HG03175 (cell line): ENCODE measurements at regions not wholly inside any gene's neighbourhood (a gene's known extent, or its start where the extent isn't known, plus 50 kb on each side); places are given as distances from the start of the nearest gene placed in this dataset.

Experiments
- ATAC-seq: cut with Tn5 transposase; IDR thresholded peaks from one replicate; pipeline ENCODE4 v1.9.1; 2021; ENCODE audit warnings: mild to moderate bottlenecking, moderate library complexity; ENCODE audit not compliant: unreplicated experiment

DNA sequence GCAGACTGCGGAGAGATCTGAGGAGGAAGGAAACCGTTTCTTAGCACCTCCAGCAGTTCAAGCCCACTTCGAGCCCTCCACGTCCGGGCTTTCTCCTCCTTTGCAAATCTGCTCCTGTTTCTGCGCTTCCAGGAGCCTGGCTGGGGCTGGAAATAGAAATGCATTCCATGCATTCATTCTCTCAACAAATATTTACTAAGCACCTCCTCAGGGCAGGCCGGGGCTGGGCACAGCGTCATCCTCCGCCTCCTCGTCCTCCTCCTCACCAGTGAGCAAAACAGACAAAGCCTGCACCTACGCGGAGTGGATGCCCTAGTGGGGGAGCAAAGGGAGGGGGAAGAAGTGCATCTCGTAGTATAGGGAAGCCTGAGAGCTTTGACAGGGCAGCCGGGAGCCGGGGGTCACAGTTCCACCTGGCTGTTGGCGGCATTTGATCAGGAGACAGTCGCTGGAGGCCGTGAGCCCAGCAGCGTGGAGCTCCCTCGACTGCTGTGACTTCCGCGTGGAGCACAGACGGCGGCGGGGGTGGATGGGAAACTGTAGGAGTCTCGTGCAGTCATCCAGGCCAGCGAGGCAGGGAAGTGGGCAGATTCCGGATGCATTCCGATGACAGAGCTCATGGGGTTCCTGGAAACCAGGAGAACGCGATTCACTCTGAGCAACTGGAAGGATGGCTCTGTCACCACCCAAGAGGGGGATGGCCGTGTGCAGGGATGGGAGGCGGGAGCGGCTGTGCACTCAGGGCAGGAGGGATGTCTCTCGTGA is 93.5 kb downstream of the SIK1 start:
- ATAC-seq, result no peak

- no peak for ATAC-seq
Measured at GRCh38 chr21:43332861-43333297, 94.1 kb downstream of the SIK1 start.

- ATAC-seq, result no peak
Measured at GRCh38 chr21:43331962-43332828, 94.7 kb downstream of the SIK1 start.

GRCh38 chr21:43331111-43331961 is 95.6 kb downstream of the SIK1 start:
- ATAC-seq, result no peak

DNA sequence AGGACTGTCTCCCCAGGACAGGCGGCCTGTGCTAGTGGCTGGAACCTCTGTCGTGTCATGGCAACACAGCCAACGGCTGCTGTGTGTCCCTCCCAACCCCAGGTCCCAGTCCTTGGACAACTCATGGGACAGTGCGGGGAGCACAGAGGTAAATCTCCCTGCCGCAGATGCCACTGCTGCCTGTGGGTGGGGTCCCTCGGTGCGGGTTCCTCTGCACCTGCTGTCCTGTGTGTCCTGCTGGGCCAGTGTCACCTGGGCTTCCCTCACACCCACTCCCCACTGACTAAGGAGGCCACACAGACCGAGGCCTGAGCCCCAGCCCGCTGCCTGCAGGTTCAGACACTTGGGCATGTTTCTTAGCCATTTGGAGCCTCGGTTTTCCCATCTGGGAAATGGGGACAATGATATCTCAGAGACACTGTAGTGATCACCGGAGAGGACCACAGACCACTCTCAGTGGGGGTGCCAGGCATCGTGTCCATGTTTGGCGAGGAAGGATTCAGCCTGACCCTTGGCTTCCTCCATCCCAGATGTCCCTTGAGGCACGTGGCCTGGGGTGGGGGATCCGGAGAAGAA is 96.5 kb downstream of the SIK1 start:
- no peak for ATAC-seq

- ATAC-seq, result no peak
Measured at GRCh38 chr21:43329711-43330269, 97.1 kb downstream of the SIK1 start.

GRCh38 chr21:43328958-43329691 is 97.8 kb downstream of the SIK1 start:
- ATAC-seq, result no peak

DNA sequence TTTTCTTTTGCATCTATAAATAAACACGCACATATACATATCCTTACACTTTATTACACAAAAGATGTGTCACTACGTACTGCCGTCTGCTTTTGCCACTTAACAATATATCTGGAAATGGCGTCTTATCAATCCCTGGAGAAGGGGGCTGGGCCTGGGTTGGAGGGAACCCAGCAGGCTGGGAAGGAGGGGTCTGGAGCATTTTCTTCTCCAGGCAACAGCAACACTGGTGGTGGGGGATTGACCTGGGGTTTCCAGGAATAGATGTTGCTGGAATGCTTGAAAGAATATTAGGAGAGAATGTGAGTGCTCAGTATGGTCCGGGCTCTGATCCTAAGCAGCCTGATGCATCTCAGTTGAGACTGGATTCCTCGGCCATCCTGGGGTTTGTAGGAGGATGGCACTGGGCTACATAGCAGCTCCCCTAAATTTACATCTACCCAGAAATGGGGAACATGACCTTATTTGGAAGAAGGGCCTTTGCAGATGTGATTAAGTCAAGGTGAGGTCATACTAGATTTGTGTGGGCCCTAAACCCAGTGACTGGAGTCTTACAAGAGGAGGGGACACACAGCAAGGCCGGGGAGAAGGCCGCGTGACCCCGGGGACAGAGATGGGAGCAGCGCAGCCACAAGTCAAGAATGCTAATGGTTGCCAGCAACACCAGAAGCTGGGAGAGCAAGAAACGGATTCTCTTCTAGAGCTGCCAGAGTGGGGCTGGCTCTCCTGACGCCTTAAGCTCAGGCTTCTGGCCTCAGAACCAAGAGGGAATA is 98.6 kb downstream of the SIK1 start:
- no peak for ATAC-seq

DNA sequence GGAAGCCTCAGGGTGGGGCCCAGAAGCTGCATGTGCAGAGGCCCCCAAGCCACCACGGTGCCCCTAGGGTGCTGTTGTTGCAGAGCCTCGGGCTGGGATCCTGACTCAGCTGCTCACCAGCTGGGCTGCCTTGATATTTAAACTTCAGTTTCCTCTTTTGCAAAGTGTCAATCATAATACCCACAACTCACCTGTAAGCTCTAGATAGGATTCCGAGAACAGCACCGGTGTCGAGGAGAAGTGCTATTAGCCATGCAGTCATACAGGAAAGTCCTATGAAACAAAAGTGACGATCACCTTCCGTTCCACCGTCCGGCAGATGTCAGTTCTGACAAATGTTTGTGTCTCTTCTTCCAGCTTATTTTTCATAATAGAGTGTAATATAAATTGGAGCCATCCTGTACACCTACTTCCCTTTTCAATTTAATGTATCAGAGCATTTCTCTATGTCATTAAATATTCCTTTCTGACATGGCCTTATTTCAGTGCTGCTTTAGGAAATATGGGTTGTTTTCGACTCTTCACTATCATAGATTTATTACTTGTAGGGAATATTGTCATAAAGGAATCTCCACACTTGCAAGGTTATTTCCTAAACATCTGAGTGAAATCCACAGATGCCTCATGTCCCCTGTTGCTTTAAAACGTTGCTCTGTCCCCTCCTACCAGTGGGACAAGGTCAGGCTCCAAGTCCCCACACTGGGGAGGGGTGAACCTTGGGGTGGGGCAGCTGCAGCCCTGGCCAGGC is 100.8 kb downstream of the SIK1 start:
- no peak for ATAC-seq

DNA sequence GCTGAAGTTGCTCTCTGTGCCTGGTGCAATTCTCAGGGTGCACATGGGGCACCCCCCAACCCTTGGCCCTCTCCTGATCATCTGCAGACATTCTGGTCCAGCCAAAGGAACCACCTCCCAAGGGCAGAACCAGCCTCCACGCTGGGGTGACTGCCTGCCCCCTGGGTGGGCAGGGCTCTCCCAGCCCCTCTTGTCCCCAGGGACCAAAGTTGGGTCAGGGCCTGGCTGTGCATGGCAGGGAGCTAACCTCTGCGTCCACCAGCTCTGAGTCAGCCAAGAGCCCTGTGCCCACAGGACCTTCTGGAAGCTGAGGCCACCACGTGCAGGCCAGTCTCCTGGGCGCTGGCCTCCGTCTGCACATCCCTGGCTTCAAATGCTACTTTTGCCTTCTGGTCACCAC is 101.9 kb downstream of the SIK1 start:
- no peak for ATAC-seq

DNA sequence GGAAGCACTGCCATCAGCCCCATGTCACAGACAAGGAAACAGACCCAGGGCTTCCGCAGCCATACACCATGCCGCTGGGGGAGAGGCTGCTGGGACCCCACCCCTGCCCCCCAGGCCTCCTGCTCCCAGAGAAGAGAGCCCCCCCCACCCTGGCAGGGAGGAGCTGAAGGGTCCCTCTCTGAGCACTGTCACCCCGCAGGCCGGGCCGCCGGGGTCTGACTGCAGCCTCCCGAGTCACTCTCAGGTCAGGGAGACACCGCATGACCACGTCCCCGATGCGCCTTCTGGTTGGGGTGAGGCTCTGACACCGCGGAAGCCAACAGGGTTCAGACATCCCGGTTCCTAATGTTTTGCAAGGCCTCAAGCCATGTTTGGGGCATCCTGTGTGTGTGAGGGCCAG is 102.3 kb downstream of the SIK1 start:
- ATAC-seq, result no peak

DNA sequence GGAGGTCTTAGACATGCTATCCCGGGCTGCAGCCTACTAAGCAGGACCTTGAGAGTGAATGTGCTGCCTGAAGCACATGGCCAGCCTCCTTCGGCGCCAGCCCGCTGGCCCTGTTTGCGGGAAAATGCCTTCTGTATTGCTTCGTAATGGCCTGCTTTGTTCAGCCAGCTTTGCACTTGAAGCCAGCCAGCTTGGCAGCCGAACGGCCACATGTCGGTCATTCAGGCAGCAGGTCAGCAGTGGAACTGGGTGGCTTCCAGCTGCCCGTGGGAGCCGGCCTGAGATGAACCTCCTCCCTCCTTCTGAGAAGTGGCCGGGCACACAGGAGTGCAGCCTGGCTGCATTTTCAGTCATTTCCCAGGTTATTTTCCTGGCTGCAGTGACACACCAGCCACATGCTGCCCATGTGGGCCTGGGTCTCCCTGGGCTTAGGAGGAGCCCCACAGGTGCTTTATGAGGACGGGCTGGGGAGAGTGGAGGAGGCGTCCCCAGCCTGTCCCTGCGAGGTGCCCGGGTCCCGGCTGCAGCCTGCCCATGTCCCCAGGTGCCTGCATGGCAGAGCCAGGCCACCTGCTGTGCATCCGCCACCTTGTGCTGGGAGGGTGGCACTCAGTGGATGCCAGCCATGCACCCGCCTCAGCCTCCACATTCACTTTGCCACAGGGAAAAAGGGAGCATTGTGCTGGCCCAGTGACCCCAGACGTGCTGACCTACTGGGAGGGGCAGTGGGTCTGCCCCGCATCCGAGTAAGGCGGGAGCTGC is 103.5 kb downstream of the SIK1 start:
- no peak for ATAC-seq

GRCh38 chr21:43322805-43323204 is 104.1 kb downstream of the SIK1 start:
- ATAC-seq, result no peak

DNA sequence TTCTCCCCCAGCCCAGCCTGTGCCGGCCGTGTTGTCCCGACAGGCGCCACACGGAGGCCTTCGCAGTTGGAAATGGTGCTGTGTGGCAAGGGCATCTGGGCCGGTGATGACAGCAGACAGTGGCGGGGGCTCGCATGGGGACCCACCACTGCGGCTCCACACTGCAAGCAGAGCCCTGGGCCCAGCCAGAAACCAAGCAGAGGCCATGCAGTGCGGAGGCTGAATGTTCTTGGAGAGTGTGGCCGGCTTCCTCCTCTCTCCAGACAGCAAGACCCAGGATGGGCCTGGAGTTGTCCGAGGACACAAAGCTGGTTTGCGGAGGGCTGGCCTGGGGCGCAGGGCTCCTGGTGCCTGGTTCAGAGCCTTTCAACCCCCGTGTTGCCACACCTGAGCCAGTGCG is 104.6 kb downstream of the SIK1 start:
- ATAC-seq, result no peak

DNA sequence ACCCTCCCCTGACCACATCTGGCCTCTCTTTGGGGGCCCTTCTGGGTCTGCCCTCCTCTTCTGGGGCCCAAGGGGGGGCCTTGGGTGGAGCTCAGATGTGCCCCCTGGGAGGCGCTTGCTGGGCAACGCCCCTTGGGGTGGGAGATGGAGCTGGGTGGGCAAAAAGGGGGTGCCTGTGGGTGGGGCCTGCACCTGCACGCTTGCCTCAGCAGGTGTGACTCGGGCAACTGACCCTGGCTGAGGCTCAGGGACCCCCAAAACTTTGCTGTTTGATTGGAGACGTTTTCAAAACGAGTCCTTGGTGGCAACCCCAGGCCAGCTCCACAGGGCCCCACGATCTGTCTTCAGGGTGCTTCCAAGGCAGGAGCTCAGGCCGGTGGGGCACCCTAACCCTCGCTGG is 105.3 kb downstream of the SIK1 start:
- no peak for ATAC-seq

- no peak for ATAC-seq
Measured at GRCh38 chr21:43321111-43321510, 105.8 kb downstream of the SIK1 start.

DNA sequence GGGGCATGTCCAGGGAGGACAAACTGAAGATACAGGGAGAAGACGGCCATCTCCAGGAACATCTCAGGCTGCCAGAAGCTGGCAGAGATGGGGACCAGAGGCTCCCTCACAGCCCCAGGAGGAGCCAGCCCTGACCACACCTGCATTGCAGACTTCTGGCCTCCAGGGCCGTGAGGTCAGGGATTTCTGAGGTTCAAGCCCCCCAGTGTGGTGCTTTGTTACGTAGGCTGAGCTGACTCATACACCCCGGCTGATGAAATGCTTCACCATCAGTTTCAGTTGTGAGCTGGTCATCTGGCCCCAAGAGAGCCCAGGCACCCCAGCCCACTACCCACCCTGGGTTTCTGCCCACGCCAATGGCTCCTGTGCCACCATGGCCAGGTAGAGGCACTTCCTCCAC is 106.4 kb downstream of the SIK1 start:
- no peak for ATAC-seq
